IPS-NIHi11 (cell line): ENCODE measurements at regions not wholly inside any gene's neighbourhood (a gene's known extent, or its start where the extent isn't known, plus 50 kb on each side); places are given as distances from the start of the nearest gene placed in this dataset.

Experiments
- DNase-seq: peaks from one replicate; pipeline ENCODE4 v3.0.0; 2012; ENCODE audit warnings: mixed read lengths, low spot score

DNA sequence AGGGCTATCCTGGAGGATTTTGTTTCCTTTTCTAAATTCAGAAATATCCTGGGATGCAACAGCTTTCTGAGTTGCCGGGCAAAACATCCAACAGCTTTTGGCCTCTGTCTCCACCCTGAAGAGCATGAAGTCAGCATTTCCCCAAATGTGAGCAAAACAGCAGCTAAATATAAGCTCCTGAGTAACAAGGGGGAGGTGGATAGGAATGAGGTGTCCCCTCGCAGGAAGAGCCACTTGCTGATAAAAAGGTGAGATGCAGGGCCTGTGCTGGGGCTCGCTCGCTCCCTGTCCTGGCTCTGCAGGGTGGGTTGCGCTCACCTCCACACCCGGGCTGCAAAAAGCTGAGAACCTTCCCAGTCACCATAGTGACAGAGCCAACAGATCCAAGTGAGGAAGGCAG, 264.3 kb downstream of the ZEB1 start:
- peak; percentile 25 for DNase-seq

GRCh38 chr10:31582365-31583052, 263.5 kb downstream of the ZEB1 start:
- peak; percentile 22 for DNase-seq

- DNase-seq = no peak
Measured at GRCh38 chr10:31581741-31582323, 262.8 kb downstream of the ZEB1 start.

- no peak for DNase-seq
Measured at GRCh38 chr10:31580646-31581045, 261.6 kb downstream of the ZEB1 start.
